GM12865 (cell line): ENCODE measurements at regions not wholly inside any gene's neighbourhood (a gene's known extent, or its start where the extent isn't known, plus 50 kb on each side); places are given as distances from the start of the nearest gene placed in this dataset.
A peak's percentile ranks its signal among the peaks of the same experiment; 100 is the strongest.

Source experiments
- DNase-seq: peaks from one replicate; pipeline ENCODE4 v3.0.0; 2010; ENCODE audit warnings: low read depth
- H3K4me3 ChIP-seq: 2 replicates; pipeline ENCODE4 v1.5.1; 2011; ENCODE audit warnings: mild to moderate bottlenecking, low read depth, low read length, control low read depth
- CTCF ChIP-seq: IDR thresholded peaks from 2 replicates; pipeline ENCODE4 v1.5.1; 2011; ENCODE audit warnings: low read length, control low read depth, low read depth, inconsistent platforms; ENCODE audit not compliant: insufficient read depth; ENCODE audit errors: missing control alignments

DNA sequence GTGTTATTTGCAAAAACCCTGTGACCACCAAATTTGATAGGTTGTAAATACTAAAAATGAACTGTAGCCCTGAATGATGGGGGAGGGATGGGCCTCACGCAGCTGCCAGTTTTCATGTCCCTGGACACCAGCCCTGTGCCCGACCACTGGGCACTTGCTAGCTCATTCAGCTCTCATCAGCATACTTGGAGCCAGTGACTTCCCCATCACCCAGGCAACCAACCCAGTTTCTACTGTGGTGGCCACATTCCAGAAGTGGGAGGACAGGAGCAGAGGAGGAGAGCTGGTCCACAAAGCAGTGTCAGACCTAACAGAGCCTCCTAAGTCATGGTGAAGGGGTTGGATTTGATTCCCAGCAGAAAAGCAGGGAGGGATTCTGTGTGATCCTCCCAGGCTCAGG lies 128.2 kb downstream of the CPEB2 start:
- DNase-seq = no peak
- TF ChIP-seq CTCF = no peak

DNA sequence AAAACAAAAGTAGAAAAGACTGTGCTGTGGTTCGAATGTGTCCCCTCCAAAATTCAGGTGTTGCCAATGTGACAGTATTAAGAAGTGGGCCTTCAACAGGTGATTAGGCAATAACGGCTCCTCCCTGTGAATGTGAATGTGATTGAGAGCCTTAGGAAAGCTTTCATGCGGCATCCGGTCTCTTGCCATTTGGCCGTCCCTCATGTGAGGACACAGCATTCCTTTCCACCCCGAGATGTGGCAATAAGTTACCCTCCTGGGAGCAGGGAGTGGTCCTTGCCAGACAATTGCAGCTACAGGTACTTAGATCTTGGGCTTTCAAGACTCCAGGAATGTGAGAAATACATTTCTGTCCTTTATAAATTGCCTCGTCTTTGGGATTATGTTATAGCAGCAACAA lies 129.3 kb downstream of the CPEB2 start:
- no peak for TF ChIP-seq CTCF
- H3K4me3 ChIP-seq = no peak overlapping the region
- no peak for DNase-seq

More for the DNA sequence above, 128.2 kb downstream of the CPEB2 start:
- H3K4me3 ChIP-seq = no peak overlapping the region

DNA sequence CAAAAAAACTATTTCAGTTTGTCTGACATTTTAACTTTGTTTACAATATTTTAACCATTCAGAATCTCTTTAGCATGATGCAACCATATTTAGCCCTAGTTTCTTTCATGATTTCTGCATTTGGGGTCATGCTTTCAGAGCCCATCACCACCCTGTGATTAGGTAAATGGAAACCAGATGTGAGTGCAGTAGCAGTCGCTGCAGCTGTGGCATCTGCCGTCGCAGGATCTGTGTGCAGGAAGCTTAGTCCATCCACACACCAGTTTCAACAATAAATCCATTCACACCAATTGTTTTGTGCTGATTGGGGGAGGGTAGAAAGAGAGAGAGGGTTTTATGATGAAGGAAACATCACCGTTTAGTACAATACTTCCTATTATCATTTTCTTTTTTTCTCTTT lies 130.5 kb downstream of the CPEB2 start:
- no peak overlapping the region for H3K4me3 ChIP-seq

DNA sequence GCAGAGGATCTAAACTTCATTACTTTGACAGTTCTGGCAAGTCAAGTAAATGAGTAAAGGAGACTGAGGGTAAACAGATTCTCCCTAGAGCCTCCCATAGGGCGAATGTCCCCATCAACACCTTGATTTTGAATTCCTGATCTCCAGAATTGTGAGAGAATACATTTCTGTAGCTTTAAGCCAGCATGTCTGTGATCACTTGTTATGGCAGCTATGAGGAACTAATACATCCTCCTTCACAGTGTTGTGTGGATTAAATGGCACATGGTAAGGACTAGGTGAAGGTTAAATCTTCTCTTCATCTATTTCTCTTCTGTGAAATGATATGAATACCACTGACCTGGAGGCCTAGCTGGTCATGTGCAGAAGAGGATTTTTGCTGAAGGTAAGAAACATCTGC lies 137.3 kb downstream of the CPEB2 start:
- no peak for TF ChIP-seq CTCF
- no peak overlapping the region for H3K4me3 ChIP-seq
- DNase-seq = no peak

More for the DNA sequence above, 130.5 kb downstream of the CPEB2 start:
- TF ChIP-seq CTCF = no peak
- DNase-seq = no peak

GRCh38 chr4:15142201-15142600 lies 139.9 kb downstream of the CPEB2 start:
- no peak for TF ChIP-seq CTCF
- DNase-seq = no peak
- no peak overlapping the region for H3K4me3 ChIP-seq

DNA sequence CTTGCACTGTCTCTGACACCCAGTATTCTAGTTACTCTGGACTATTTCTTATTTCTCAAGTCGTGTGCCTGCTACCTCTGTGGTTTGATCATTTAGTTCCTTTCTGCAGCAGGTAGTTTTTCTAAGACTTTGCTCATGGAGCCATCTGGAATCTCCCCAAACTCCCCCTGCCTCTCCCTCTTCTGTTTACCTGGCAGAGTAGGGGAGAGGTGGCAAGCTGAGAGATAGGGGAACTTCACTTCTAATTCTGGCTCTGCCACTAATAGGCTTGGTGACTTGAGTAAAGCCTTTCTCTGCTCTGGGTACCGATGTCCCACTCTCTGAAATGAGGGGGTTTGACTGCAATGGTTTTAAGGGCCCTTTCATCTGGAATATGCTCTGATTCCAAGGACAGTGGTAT lies 141.3 kb downstream of the CPEB2 start:
- peak; percentile 51 for DNase-seq
- H3K4me3 ChIP-seq = no peak overlapping the region
- TF ChIP-seq CTCF = no peak

- H3K4me3 ChIP-seq = no peak overlapping the region
- no peak for DNase-seq
- no peak for TF ChIP-seq CTCF
Observed at GRCh38 chr4:15144249-15144966, 142.1 kb downstream of the CPEB2 start.
